ENCODE measurements at regions not wholly inside any gene's neighbourhood (a gene's known extent, or its start where the extent isn't known, plus 50 kb on each side); places are given as distances from the start of the nearest gene placed in this dataset.

- TF ChIP-seq GATA2 (CRISPR knock-in tag; IDR thresholded peaks at IDR 0.05) (no peak), MAX (IDR thresholded peaks at IDR 0.05; ENCODE audit: low read depth) (no peak), ZBTB33 (IDR thresholded peaks at IDR 0.05; ENCODE audit: borderline replicate concordance, low read depth) (no peak)
Measured at GRCh38 chr17:12514596-12514995, 151.1 kb upstream of the MYOCD start (continued).

GRCh38 chr17:12519956-12520594, 145.6 kb upstream of the MYOCD start:
- no peak for DNase-seq
- Histone ChIP-seq H3K27me3 (ENCODE audit: insufficient read depth) (no peaks in the 10 kb centered on the region), H3K9me3 (no peaks in the 10 kb centered on the region), H2AFZ (ENCODE audit: low read depth) (no peak overlapping the region), H3K27ac (ENCODE audit: low read depth in 2 of 2, low read length in 1 of 2) (no peak overlapping the region), H4K20me1 (ENCODE audit: insufficient read depth) (no peaks in the 10 kb centered on the region), H3K4me2 (no peak overlapping the region), H3K36me3 (replicated peaks in 1 of 2; ENCODE audit: control insufficient read depth in 1 of 2, insufficient read depth in 2 of 2, low read length in 1 of 2) (no peaks in the 10 kb centered on the region), H3K9ac (no peak overlapping the region), H3K9me2 (no peaks in the 10 kb centered on the region), H3F3A (replicated peaks; ENCODE audit: insufficient read depth) (no peaks in the 10 kb centered on the region), H3K79me2 (ENCODE audit: insufficient read depth) (no peaks in the 10 kb centered on the region; the same call in 1 of the 2 replicates), H3K4me3 (ENCODE audit: low read depth in 2 of 2, low read length in 1 of 2) (no peak overlapping the region), H3K4me1 (ENCODE audit: control insufficient read depth in 1 of 2, insufficient read depth in 2 of 2, low read depth in 1 of 2, low read length in 1 of 2) (no peaks in the 10 kb centered on the region)
- POLR2A ChIA-PET: no interaction called here
- CTCF ChIA-PET: no interaction called here
- TF ChIP-seq MAX (IDR thresholded peaks at IDR 0.05; ENCODE audit: low read depth) (no peak), REST (IDR thresholded peaks at IDR 0.05; ENCODE audit: low read depth, low read length) (no peak), ZBTB33 (IDR thresholded peaks at IDR 0.05; ENCODE audit: borderline replicate concordance, low read depth) (no peak), NFIC (IDR thresholded peaks at IDR 0.05; ENCODE audit: borderline replicate concordance) (no peak), FOXJ3 (CRISPR knock-in tag; IDR thresholded peaks at IDR 0.05) (no peak), EP300 (IDR thresholded peaks at IDR 0.05; ENCODE audit: borderline replicate concordance in 1 of 2, low read depth in 1 of 2, low read length in 1 of 2) (no peak), MEF2A (IDR thresholded peaks at IDR 0.05; ENCODE audit: borderline replicate concordance, low read depth) (no peak), USF2 (IDR thresholded peaks at IDR 0.05; ENCODE audit: borderline replicate concordance, low read depth, low read length) (no peak), SIN3A (IDR thresholded peaks at IDR 0.05; ENCODE audit: borderline replicate concordance, low read depth, low read length) (no peak), TCF12 (IDR thresholded peaks at IDR 0.05) (no peak), JUND (IDR thresholded peaks at IDR 0.05) (no peak), TAF1 (IDR thresholded peaks at IDR 0.05; ENCODE audit: borderline replicate concordance, low read depth, low read length) (no peak), EZH2phosphoT487 (IDR thresholded peaks at IDR 0.05; ENCODE audit: borderline replicate concordance, low read depth) (no peak), RXRA (IDR thresholded peaks at IDR 0.05; ENCODE audit: borderline replicate concordance, low read depth) (no peak), GABPA (IDR thresholded peaks at IDR 0.05; ENCODE audit: low read depth) (no peak), CHD2 (IDR thresholded peaks at IDR 0.05; ENCODE audit: low read length, partially characterized antibody) (no peak), SMC3 (IDR thresholded peaks at IDR 0.05; ENCODE audit: low read depth, low read length) (no peak), POLR2AphosphoS5 (IDR thresholded peaks at IDR 0.05; ENCODE audit: low read depth, low read length) (no peak), GATA2 (CRISPR knock-in tag; IDR thresholded peaks at IDR 0.05) (no peak), ELF1 (IDR thresholded peaks at IDR 0.05) (no peak)
- 8% methylated on average over 7 of the region's 7 CpGs for WGBS (ENCODE audit: low lambda C conversion rate)

Measured in SK-N-SH (cell line).